Amygdala (tissue), 56 donors: ENCODE measurements at regions not wholly inside any gene's neighbourhood (a gene's known extent, or its start where the extent isn't known, plus 50 kb on each side); places are given as distances from the start of the nearest gene placed in this dataset.

Experiments
- DNase-seq, 56 donors: peaks; one replicate each; lab custom pipeline; 2025; lab: John Stamatoyannopoulos, UW

- DNase-seq: no peak
These were observed 440.1 kb upstream of the NBEA start for GRCh38 chr13:34502011-34502410.

GRCh38 chr13:34502621-34503020 is 439.4 kb upstream of the NBEA start:
- no peak for DNase-seq

- DNase-seq: no peak
These were observed 435.3 kb upstream of the NBEA start for GRCh38 chr13:34506796-34507195.

- DNase-seq: no peak
These were observed 434.4 kb upstream of the NBEA start for GRCh38 chr13:34507630-34508029.

GRCh38 chr13:34512817-34513216 is 429.3 kb upstream of the NBEA start:
- DNase-seq: no peak

GRCh38 chr13:34513526-34513925 is 428.5 kb upstream of the NBEA start:
- DNase-seq: no peak

- DNase-seq: no peak
These were observed 426.9 kb upstream of the NBEA start for GRCh38 chr13:34515201-34515600.

GRCh38 chr13:34521171-34521570 is 420.9 kb upstream of the NBEA start:
- no peak for DNase-seq

- no peak for DNase-seq
These were observed 419.3 kb upstream of the NBEA start for GRCh38 chr13:34522808-34523207.

GRCh38 chr13:34523406-34523805 is 418.7 kb upstream of the NBEA start:
- DNase-seq: no peak

- no peak for DNase-seq
These were observed 408.1 kb upstream of the NBEA start for GRCh38 chr13:34533941-34534340.

- no peak for DNase-seq
These were observed 399.7 kb upstream of the NBEA start for GRCh38 chr13:34542321-34542720.

GRCh38 chr13:34543836-34544235 is 398.2 kb upstream of the NBEA start:
- no peak for DNase-seq

GRCh38 chr13:34545461-34545860 is 396.6 kb upstream of the NBEA start:
- DNase-seq: no peak

- DNase-seq: no peak
These were observed 395.5 kb upstream of the NBEA start for GRCh38 chr13:34546344-34547250.

- DNase-seq: no peak
These were observed 394.1 kb upstream of the NBEA start for GRCh38 chr13:34547929-34548328.

- DNase-seq: no peak
These were observed 388.7 kb upstream of the NBEA start for GRCh38 chr13:34553376-34553775.

- DNase-seq: no peak
These were observed 386.1 kb upstream of the NBEA start for GRCh38 chr13:34555988-34556387.

GRCh38 chr13:34561033-34561432 is 381.0 kb upstream of the NBEA start:
- DNase-seq: peak in 6 of 56 donors; percentile 2 to 39 (median 12)

- DNase-seq: no peak
These were observed 374.5 kb upstream of the NBEA start for GRCh38 chr13:34567597-34567996.

- no peak for DNase-seq
These were observed 371.2 kb upstream of the NBEA start for GRCh38 chr13:34570698-34571353.

- DNase-seq: no peak
These were observed 370.4 kb upstream of the NBEA start for GRCh38 chr13:34571716-34572115.
